H9 (cell line): ENCODE measurements at regions not wholly inside any gene's neighbourhood (a gene's known extent, or its start where the extent isn't known, plus 50 kb on each side); places are given as distances from the start of the nearest gene placed in this dataset.

Experiments used
- DNase-seq: peaks from one replicate; pipeline ENCODE4 v3.0.0-alpha.2; 2017
- H2AFZ ChIP-seq: one replicate; pipeline ENCODE4 v1.6.1; 2013; ENCODE audit warnings: mild to moderate bottlenecking, low read length, control low read depth, moderate library complexity
- H2AK5ac ChIP-seq: 2 replicates; pipeline ENCODE4 v1.6.1; 2013; ENCODE audit warnings: low read length, control low read depth, mixed read lengths; ENCODE audit not compliant: insufficient read length
- H2BK120ac ChIP-seq: one replicate; pipeline ENCODE4 v1.6.1; 2013; ENCODE audit warnings: low read depth, mild to moderate bottlenecking, low read length, control low read depth, inconsistent platforms; ENCODE audit not compliant: poor library complexity, severe bottlenecking
- H2BK12ac ChIP-seq: 2 replicates; pipeline ENCODE4 v1.6.1; 2013; ENCODE audit warnings: low read length, control low read depth, mixed read lengths, low read depth; ENCODE audit not compliant: insufficient read length
- H2BK15ac ChIP-seq: 2 replicates; pipeline ENCODE4 v1.6.1; 2013; ENCODE audit warnings: low read depth, low read length, control low read depth
- H2BK20ac ChIP-seq: one replicate; pipeline ENCODE4 v1.6.1; 2013; ENCODE audit warnings: low read depth, mild to moderate bottlenecking, low read length, control low read depth, inconsistent platforms; ENCODE audit not compliant: poor library complexity, severe bottlenecking
- H2BK5ac ChIP-seq: 2 replicates; pipeline ENCODE4 v1.6.1; 2013; ENCODE audit warnings: low read length, control low read depth, mixed read lengths; ENCODE audit not compliant: insufficient read length
- H3K14ac ChIP-seq: 2 replicates; pipeline ENCODE4 v1.6.1; 2013; ENCODE audit warnings: low read length, control low read depth; ENCODE audit not compliant: insufficient read depth
- H3K18ac ChIP-seq: 2 replicates; pipeline ENCODE4 v1.6.1; 2013; ENCODE audit warnings: low read depth, mild to moderate bottlenecking, mixed read lengths, low read length, control low read depth; ENCODE audit not compliant: insufficient read length
- H3K23ac ChIP-seq: 2 replicates; pipeline ENCODE4 v1.6.1; 2013; ENCODE audit warnings: low read length, control low read depth, mixed read lengths, low read depth; ENCODE audit not compliant: insufficient read length
- H3K23me2 ChIP-seq: 2 replicates; pipeline ENCODE4 v1.6.1; 2013; ENCODE audit warnings: low read depth, mild to moderate bottlenecking, mixed read lengths, low read length, control low read depth; ENCODE audit not compliant: insufficient read length, poor library complexity, severe bottlenecking
- H3K27ac ChIP-seq: 2 replicates; pipeline ENCODE4 v1.5.1; 2013; ENCODE audit warnings: low read length, control low read depth, mixed read lengths, low read depth; ENCODE audit not compliant: insufficient read length
- H3K27me3 ChIP-seq: 2 replicates; pipeline ENCODE4 v1.6.1; 2013; ENCODE audit warnings: low read length, control low read depth, inconsistent platforms; ENCODE audit not compliant: insufficient read depth
- H3K4ac ChIP-seq: 2 replicates; pipeline ENCODE4 v1.6.1; 2013; ENCODE audit warnings: low read depth, mild to moderate bottlenecking, control low read depth, inconsistent platforms, low read length, moderate library complexity
- H3K4me1 ChIP-seq: 2 replicates; pipeline ENCODE4 v1.6.1; 2013; ENCODE audit warnings: low read length, control low read depth, inconsistent platforms; ENCODE audit not compliant: insufficient read depth
- H3K4me2 ChIP-seq: 2 replicates; pipeline ENCODE4 v1.6.1; 2013; ENCODE audit warnings: low read length, control low read depth, mixed read lengths; ENCODE audit not compliant: insufficient read length, insufficient read depth
- H3K56ac ChIP-seq: 2 replicates; pipeline ENCODE4 v1.6.1; 2013; ENCODE audit warnings: low read depth, mild to moderate bottlenecking, mixed read lengths, low read length, control low read depth; ENCODE audit not compliant: insufficient read length
- H3K79me1 ChIP-seq: 2 replicates; pipeline ENCODE4 v1.6.1; 2013; ENCODE audit warnings: low read depth, mild to moderate bottlenecking, moderate library complexity, low read length, control low read depth, inconsistent platforms; ENCODE audit not compliant: insufficient read depth, poor library complexity, severe bottlenecking
- H3K79me2 ChIP-seq: 2 replicates; pipeline ENCODE4 v1.6.1; 2013; ENCODE audit warnings: low read length, control low read depth, inconsistent platforms; ENCODE audit not compliant: insufficient read depth
- H3K9ac ChIP-seq: 2 replicates; pipeline ENCODE4 v1.6.1; 2013; ENCODE audit warnings: low read length, control low read depth, mixed read lengths; ENCODE audit not compliant: insufficient read length; ENCODE audit errors: extremely low read depth
- H3K9me3 ChIP-seq: one replicate; pipeline ENCODE4 v1.6.1; 2013; ENCODE audit warnings: low read depth, low read length, inconsistent platforms; ENCODE audit not compliant: control insufficient read depth
- H3T11ph ChIP-seq: one replicate; pipeline ENCODE4 v1.6.1; 2013; ENCODE audit warnings: mild to moderate bottlenecking, low read length, control low read depth, inconsistent platforms
- H4K20me1 ChIP-seq: one replicate; pipeline ENCODE4 v1.6.1; 2013; ENCODE audit not compliant: control insufficient read depth, insufficient read length, insufficient read depth
- H4K5ac ChIP-seq: 2 replicates; pipeline ENCODE4 v1.6.1; 2013; ENCODE audit warnings: low read depth, mild to moderate bottlenecking, mixed read lengths, low read length, control low read depth; ENCODE audit not compliant: insufficient read length
- H4K8ac ChIP-seq: replicated peaks from 2 replicates; pipeline ENCODE4 v1.6.1; 2013; ENCODE audit warnings: low read length, control low read depth, mixed read lengths, low read depth; ENCODE audit not compliant: insufficient read length
- H4K91ac ChIP-seq: 2 replicates; pipeline ENCODE4 v1.6.1; 2013; ENCODE audit warnings: low read depth, mild to moderate bottlenecking, moderate library complexity, mixed read lengths, low read length, control low read depth; ENCODE audit not compliant: insufficient read length
- H3K27ac Mint-ChIP-seq, 3 experiments: 2 replicates in 2 of 3; 3 replicates in 1 of 3; pipeline ENCODE4 v1.8.0; 2020 to 2021; ENCODE audit warnings: mixed read lengths in 3 of 3, mild to moderate bottlenecking in 1 of 3, moderate library complexity in 1 of 3
- H3K27me3 Mint-ChIP-seq: 2 replicates; pipeline ENCODE4 v1.8.0; 2021; ENCODE audit warnings: low read depth, mild to moderate bottlenecking, moderate library complexity, mixed read lengths
- H3K36me3 Mint-ChIP-seq, 3 experiments: 2 replicates in 2 of 3; 3 replicates in 1 of 3; pipeline ENCODE4 v1.8.0; 2020 to 2021; ENCODE audit warnings: low read depth in 3 of 3, mixed read lengths in 3 of 3; ENCODE audit not compliant: insufficient read depth in 1 of 3
- H3K4me1 Mint-ChIP-seq, 2 experiments: 2 replicates each; pipeline ENCODE4 v1.8.0; 2020; ENCODE audit warnings: mixed read lengths in 2 of 2
- H3K4me3 Mint-ChIP-seq, 2 experiments: 2 replicates in 1 of 2; 3 replicates in 1 of 2; pipeline ENCODE4 v1.8.0; 2020 to 2021; ENCODE audit warnings: mild to moderate bottlenecking in 2 of 2, mixed read lengths in 2 of 2, moderate library complexity in 1 of 2
- H3K9me3 Mint-ChIP-seq, 2 experiments: 2 replicates in 1 of 2; 3 replicates in 1 of 2; pipeline ENCODE4 v1.8.0; 2020; ENCODE audit warnings: mild to moderate bottlenecking in 2 of 2, mixed read lengths in 2 of 2, moderate library complexity in 1 of 2
- CTCF ChIP-seq: fragments of 200-600 bp; sonication (generic); conservative IDR thresholded peaks from 3 replicates; pipeline ENCODE4 v1.8.0; 2021; ENCODE audit warnings: antibody characterized with exemption, mild to moderate bottlenecking
- WGBS: extraction: QIAGEN DNeasy Blood & Tissue Kit; methylation state at CpG from one replicate; pipeline ENCODE4 v1.1.7; 2013; ENCODE audit warnings: missing lambda C conversion rate, low lambda C conversion rate, mixed read lengths; ENCODE audit not compliant: insufficient read length; ENCODE audit errors: extremely low coverage; 5-methylcytosine and 5-hydroxymethylcytosine counted together

- Histone ChIP-seq H2BK15ac (no peak overlapping the region), H3K79me2 (no peaks in the 10 kb centered on the region), H3K9me3 (no peaks in the 10 kb centered on the region), H3K18ac (no peak overlapping the region), H3K56ac (no peak overlapping the region), H4K8ac (no peak overlapping the region), H3K27me3 (no peaks in the 10 kb centered on the region), H3T11ph (no peak overlapping the region), H3K14ac (no peak overlapping the region), H3K9ac (no peak overlapping the region), H3K4ac (no peak overlapping the region), H2BK12ac (no peak overlapping the region), H4K91ac (no peak overlapping the region), H3K4me1 (no peaks in the 10 kb centered on the region), H4K5ac (no peak overlapping the region), H4K20me1 (no peaks in the 10 kb centered on the region), H2BK120ac (no peak overlapping the region), H2BK5ac (no peak overlapping the region), H2BK20ac (no peak overlapping the region), H3K23me2 (no peaks in the 10 kb centered on the region), H3K79me1 (no peaks in the 10 kb centered on the region), H2AK5ac (no peak overlapping the region), H2AFZ (no peak overlapping the region), H3K23ac (no peak overlapping the region), H3K27ac (no peak overlapping the region), H3K4me2 (no peak overlapping the region)
- DNase-seq = no peak
- no peaks in the 10 kb centered on the region for H3K27me3 Mint-ChIP-seq
- no peak overlapping the region for H3K27ac Mint-ChIP-seq
- no peaks in the 10 kb centered on the region for H3K36me3 Mint-ChIP-seq
- TF ChIP-seq CTCF = no peak
- peaks cover 0 to 4% of the 10 kb centered on the region in 2 experiments; a peak in 2 of 5 replicates for H3K9me3 Mint-ChIP-seq
- H3K4me3 Mint-ChIP-seq = no peak overlapping the region
- WGBS = no CpG with 5 or more reads among the region's 4 CpGs
- no peaks in the 10 kb centered on the region for H3K4me1 Mint-ChIP-seq
Observed at GRCh38 chr14:98259881-98260280, 1012.1 kb downstream of the BCL11B start.
